Osteoblast (primary cell): ENCODE measurements at regions not wholly inside any gene's neighbourhood (a gene's known extent, or its start where the extent isn't known, plus 50 kb on each side); places are given as distances from the start of the nearest gene placed in this dataset.
A peak's percentile ranks its signal among the peaks of the same experiment; 100 is the strongest.

Experiments
- DNase-seq: peaks from one replicate; pipeline ENCODE4 v3.0.0; 2011; ENCODE audit warnings: low spot score, mixed read lengths; ENCODE audit not compliant: insufficient read length; ENCODE audit errors: missing footprints
- H2AFZ ChIP-seq: 2 replicates; pipeline ENCODE4 v1.6.0; 2011; ENCODE audit warnings: mild to moderate bottlenecking, low read length
- H3K27ac ChIP-seq: 2 replicates; pipeline ENCODE4 v1.5.1; 2011; ENCODE audit warnings: mild to moderate bottlenecking, low read depth, low read length, moderate library complexity
- H3K27me3 ChIP-seq: 2 replicates; pipeline ENCODE4 v1.6.0; 2012; ENCODE audit warnings: mild to moderate bottlenecking, control low read depth, inconsistent platforms, low read length, moderate library complexity; ENCODE audit not compliant: insufficient read depth
- H3K36me3 ChIP-seq: 2 replicates; pipeline ENCODE4 v1.5.1; 2011; ENCODE audit warnings: mild to moderate bottlenecking, low read length, control low read depth, moderate library complexity; ENCODE audit not compliant: insufficient read depth
- H3K4me1 ChIP-seq: 2 replicates; pipeline ENCODE4 v1.5.1; 2011; ENCODE audit warnings: mild to moderate bottlenecking, low read length, control low read depth, moderate library complexity; ENCODE audit not compliant: insufficient read depth
- H3K4me2 ChIP-seq: 2 replicates; pipeline ENCODE4 v1.6.0; 2011; ENCODE audit warnings: mild to moderate bottlenecking, low read length; ENCODE audit not compliant: insufficient read depth
- H3K4me3 ChIP-seq: fragments of 200-600 bp; sonication (generic); 3 replicates; pipeline ENCODE4 v1.5.1; 2012; ENCODE audit warnings: mild to moderate bottlenecking, low read length, inconsistent platforms; ENCODE audit not compliant: insufficient read depth
- H3K79me2 ChIP-seq: 2 replicates; pipeline ENCODE4 v1.6.0; 2012; ENCODE audit warnings: mild to moderate bottlenecking, low read length, control low read depth, inconsistent platforms; ENCODE audit not compliant: insufficient read depth
- H3K9me3 ChIP-seq: 2 replicates; pipeline ENCODE4 v1.5.1; 2011; ENCODE audit warnings: low read depth, low read length, control low read depth
- H4K20me1 ChIP-seq: 2 replicates; pipeline ENCODE4 v1.6.0; 2012; ENCODE audit warnings: mild to moderate bottlenecking, low read length, control low read depth; ENCODE audit not compliant: insufficient read depth
- TF ChIP-seq, protein P1 (sequence below): IDR thresholded peaks from 2 replicates; pipeline ENCODE4 v1.5.1; 2011; ENCODE audit warnings: mild to moderate bottlenecking, low read depth, low read length, moderate library complexity; ENCODE audit errors: extremely low read depth

DNA sequence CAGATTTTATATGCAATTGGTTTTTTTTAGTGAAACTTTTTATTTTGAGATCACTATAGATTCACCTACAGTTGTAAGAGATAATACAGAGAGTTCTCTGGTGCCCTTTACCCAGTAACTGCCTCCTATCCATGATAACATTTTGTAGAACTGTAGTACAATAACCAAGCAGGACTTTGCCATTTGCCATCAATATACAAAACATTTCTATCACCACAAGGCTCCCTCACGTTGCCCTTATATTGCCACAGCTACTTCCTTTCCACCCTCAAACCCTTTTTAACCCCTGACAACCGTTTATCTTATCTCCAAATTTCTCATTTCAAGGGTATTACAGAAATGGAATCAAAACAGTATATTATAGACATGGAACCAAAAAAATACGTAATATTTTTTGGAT lies 130.7 kb upstream of the GOLGA6L4 start:
- no peaks in the 10 kb centered on the region for H3K4me1 ChIP-seq
- H3K27ac ChIP-seq, result no peak overlapping the region
- no peaks in the 10 kb centered on the region for H3K9me3 ChIP-seq
- TF ChIP-seq, protein P1, sequence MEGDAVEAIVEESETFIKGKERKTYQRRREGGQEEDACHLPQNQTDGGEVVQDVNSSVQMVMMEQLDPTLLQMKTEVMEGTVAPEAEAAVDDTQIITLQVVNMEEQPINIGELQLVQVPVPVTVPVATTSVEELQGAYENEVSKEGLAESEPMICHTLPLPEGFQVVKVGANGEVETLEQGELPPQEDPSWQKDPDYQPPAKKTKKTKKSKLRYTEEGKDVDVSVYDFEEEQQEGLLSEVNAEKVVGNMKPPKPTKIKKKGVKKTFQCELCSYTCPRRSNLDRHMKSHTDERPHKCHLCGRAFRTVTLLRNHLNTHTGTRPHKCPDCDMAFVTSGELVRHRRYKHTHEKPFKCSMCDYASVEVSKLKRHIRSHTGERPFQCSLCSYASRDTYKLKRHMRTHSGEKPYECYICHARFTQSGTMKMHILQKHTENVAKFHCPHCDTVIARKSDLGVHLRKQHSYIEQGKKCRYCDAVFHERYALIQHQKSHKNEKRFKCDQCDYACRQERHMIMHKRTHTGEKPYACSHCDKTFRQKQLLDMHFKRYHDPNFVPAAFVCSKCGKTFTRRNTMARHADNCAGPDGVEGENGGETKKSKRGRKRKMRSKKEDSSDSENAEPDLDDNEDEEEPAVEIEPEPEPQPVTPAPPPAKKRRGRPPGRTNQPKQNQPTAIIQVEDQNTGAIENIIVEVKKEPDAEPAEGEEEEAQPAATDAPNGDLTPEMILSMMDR, result no peak
- H4K20me1 ChIP-seq, result no peaks in the 10 kb centered on the region
- H3K4me3 ChIP-seq, result no peak overlapping the region
- no peaks in the 10 kb centered on the region for H3K27me3 ChIP-seq
- DNase-seq, result no peak
- H3K4me2 ChIP-seq, result no peak overlapping the region
- H3K79me2 ChIP-seq, result no peaks in the 10 kb centered on the region
- H3K36me3 ChIP-seq, result no peaks in the 10 kb centered on the region
- H2AFZ ChIP-seq, result no peak overlapping the region

DNA sequence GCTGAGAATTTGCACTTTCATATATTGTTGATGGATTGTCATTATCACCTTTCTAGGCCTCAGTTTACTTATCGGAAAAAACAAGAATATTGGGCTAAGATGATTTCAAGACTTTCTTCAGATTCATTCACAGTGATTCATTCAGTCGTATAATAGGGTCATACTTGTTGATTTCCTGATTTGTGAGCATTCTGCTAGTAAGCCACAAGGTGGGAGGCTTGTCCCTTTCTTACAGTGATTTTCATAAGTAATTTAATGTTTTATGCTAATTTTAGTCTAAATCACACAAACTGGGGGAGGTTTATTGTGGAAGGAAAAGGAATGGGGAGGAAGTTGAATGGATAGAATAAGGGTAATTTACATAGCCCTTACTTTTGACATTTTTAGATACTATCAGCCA lies 126.8 kb upstream of the GOLGA6L4 start:
- TF ChIP-seq, protein P1, result peak; percentile 27
- H3K36me3 ChIP-seq, result no peaks in the 10 kb centered on the region
- H3K4me3 ChIP-seq, result no peak overlapping the region
- H3K4me1 ChIP-seq, result no peaks in the 10 kb centered on the region
- no peaks in the 10 kb centered on the region for H3K27me3 ChIP-seq
- H3K27ac ChIP-seq, result no peak overlapping the region
- H2AFZ ChIP-seq, result no peak overlapping the region
- no peaks in the 10 kb centered on the region for H3K9me3 ChIP-seq
- H3K79me2 ChIP-seq, result no peaks in the 10 kb centered on the region
- no peak for DNase-seq
- no peak overlapping the region for H3K4me2 ChIP-seq
- H4K20me1 ChIP-seq, result no peaks in the 10 kb centered on the region

DNA sequence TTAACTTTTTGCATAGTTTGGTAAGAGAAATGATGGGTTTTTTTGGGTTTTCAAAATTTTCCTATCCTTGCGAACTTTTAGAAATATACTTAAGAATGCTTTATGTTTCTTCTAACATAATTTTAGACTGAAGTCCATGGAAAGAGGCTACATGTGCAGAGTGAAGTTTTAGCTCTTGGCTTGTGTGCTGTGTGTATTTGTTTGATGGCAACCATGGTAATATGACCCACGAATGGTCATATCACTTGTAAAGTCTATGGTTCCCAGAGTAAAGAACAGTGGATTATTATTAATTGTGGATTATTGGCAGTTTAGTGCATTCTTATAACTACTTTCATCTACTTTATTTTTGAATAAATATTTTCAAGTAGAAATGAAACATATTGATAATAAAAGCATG lies 124.0 kb upstream of the GOLGA6L4 start:
- no peak overlapping the region for H2AFZ ChIP-seq
- no peak overlapping the region for H3K4me2 ChIP-seq
- DNase-seq, result no peak
- no peaks in the 10 kb centered on the region for H4K20me1 ChIP-seq
- no peaks in the 10 kb centered on the region for H3K9me3 ChIP-seq
- TF ChIP-seq, protein P1, result no peak
- no peak overlapping the region for H3K4me3 ChIP-seq
- H3K36me3 ChIP-seq, result no peaks in the 10 kb centered on the region
- no peak overlapping the region for H3K27ac ChIP-seq
- no peaks in the 10 kb centered on the region for H3K27me3 ChIP-seq
- H3K4me1 ChIP-seq, result no peaks in the 10 kb centered on the region
- H3K79me2 ChIP-seq, result no peaks in the 10 kb centered on the region

DNA sequence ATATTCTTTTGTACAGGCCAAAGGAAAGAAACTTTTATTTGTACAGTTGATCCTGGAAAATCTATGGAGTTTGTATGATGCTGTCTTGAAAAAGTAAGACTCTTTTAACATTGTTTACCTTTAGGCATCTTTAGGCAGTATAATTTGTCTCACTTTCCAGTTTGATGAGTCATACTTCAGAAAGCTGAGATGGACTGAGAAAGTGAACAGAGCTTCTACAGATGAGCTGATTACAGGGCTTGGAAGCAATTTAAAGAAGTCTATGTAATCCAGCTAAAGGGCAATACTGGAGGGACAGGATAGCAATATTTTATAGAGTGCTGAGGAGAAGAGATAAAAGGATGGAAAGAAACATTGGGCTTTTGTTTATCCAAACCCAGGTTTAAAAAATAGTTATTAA lies 123.5 kb upstream of the GOLGA6L4 start:
- H3K36me3 ChIP-seq, result no peaks in the 10 kb centered on the region
- H3K27ac ChIP-seq, result no peak overlapping the region
- H3K27me3 ChIP-seq, result no peaks in the 10 kb centered on the region
- no peaks in the 10 kb centered on the region for H3K9me3 ChIP-seq
- H3K4me1 ChIP-seq, result no peaks in the 10 kb centered on the region
- H4K20me1 ChIP-seq, result no peaks in the 10 kb centered on the region
- TF ChIP-seq, protein P1, result no peak
- H3K4me2 ChIP-seq, result no peak overlapping the region
- no peak overlapping the region for H3K4me3 ChIP-seq
- H2AFZ ChIP-seq, result no peak overlapping the region
- no peak for DNase-seq
- no peaks in the 10 kb centered on the region for H3K79me2 ChIP-seq
